Embryonic facial prominence (tissue), 1 donor: ENCODE measurements at regions not wholly inside any gene's neighbourhood (a gene's known extent, or its start where the extent isn't known, plus 50 kb on each side); places are given as distances from the start of the nearest gene placed in this dataset.

ENCODE experiments used
- DNase-seq: peaks from one replicate; pipeline ENCODE4 v3.0.0-alpha.2; 2016; ENCODE audit errors: extremely low spot score

DNA sequence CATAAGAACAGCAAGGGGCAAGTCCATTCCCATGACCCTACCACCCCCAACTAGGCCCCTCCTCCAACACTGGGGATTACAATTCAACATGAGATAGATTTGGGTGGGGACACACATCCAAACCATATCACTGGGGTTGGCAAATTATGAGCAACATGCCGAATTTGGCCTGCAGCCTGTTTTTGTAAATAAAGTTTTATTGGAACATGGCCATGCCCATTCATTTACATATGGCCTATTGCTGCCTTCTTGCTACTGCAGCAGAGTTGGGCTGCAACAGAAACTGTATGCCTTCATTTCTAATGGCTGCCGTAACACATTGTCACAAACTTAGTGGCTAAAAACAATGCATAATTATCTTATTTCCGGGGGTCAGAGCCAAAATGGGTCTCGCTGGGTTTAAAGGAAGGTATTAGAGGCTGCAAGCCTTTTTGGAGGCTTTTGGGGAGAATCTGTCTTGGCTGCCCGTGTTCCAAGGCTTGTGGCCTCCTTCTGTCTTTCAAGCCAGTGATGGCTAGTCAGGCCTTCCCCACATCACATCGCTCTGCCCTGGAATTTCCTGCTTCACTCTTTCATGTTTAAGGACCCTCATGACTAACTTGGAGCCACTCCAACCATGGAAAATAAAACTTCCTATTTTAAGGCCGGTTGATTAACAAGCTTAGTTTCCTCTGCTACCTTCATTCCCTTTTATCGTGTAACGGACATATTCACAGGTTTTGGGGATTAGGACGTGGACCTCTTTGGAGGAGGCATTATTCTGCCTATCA lies 428.5 kb upstream of the PROK2 start:
- DNase-seq, result no peak

DNA sequence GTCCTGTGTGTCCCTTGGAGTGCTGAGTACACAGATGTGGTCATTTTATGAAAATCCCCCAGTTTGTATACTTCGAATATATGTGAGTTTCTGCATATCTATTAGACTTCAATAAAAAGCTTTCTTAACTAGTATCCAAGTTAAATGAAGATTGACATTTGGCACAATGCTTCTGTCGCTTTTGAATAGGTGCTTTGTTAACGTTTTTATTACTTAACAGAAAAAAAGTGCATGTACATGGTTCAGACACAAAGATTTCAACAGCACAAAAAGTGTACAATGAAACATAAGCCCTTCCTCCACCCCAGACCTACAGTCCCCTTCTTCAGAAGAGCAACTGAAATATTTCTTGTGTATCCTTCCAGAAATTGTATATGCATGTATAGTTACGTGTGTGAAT lies 427.4 kb upstream of the PROK2 start:
- no peak for DNase-seq

DNA sequence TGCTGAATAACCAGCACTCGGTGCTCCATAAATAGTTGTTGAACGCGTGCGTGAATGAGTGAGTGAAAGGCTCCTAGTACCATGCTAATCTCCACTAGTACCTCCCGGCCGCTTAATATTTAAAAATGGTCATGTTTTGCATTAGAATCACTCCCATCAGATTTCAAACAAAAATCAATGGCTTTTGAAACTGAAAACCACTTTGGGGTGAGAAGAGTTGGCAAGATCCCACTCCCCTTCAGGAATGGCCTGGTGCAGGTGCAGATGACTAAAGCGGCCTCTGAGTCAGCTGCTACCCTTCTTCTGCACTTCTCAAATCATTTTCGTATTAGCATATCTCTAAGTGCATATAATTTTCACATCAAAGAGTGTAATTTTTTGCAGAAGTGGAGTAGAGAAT lies 425.3 kb upstream of the PROK2 start:
- no peak for DNase-seq

DNA sequence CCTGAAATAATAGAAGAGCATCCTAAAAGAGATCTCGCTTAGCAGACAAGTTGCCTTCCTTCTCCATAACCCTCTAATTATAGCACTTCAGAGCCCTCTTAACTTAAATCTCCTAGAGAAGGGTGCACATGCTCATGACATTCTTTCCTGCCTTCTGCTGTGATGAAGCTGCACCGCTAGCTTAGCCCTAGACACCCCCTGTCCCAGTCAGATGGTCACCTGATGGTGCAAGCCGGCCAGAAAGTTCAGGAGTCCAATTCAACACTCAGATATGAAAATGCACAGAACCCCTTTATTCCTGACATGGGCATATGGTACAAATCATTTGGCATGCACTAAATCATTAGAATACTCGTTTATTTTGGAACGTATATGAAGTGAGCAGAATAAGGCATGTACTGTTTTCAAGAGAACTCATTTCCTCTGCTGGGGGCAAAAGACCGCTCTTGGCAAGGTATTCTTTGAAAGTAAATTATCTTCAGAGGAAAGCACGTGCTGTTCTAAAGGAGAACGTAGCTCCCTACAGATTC lies 420.4 kb upstream of the PROK2 start:
- no peak for DNase-seq

DNA sequence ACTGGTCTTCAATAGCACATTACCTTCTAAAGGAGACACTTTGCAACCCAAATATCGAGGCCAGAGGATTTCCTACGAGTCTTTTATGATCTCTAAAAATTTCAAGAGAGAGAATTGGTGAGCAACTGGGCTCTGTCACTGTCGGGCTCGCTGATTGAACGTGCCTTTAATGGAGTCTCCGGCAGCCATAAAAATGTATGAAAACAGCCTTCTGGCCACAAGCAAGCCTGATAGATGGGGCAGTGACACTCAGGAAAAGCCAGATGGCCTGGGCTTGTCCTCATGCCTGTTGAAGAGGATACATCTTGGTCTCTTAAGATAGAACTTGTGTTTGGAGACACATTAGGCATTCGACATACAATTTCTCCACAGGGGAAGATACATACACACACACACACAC lies 419.5 kb upstream of the PROK2 start:
- no peak for DNase-seq

DNA sequence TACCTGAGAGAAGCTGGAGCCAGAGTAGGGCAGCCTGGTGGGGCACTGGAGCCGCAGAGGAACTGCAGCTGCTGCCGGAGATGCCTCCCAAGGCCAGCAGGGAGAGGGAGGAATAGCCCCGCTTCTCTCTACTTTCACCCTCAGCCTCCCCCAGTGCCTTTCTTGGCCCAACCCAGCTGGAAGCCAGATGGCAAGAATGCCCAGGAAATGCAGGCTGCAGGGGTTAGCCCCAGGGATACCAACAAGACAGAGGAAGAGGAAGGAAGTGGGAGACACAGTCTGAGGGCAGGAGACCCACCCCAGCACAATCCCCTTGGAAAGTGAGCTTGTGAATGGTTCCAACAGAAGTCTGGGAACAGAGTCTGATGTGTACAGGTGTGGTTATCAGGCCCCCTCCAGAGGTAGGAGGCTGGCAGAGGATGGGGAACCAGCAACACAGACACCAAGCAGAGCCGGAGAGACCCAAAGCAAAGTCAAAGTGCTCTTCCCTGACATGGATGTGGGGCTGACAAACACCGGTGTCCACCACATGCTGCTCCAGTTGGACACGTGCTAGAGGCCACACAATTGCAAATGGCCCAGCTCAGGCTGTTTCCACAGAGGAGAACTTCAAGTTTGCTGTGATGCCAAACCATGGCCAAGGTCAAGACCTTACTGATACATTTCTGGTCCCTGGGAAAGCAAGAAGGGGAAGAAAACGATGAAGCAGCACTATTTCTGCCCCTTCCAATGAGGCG lies 418.8 kb upstream of the PROK2 start:
- no peak for DNase-seq

DNA sequence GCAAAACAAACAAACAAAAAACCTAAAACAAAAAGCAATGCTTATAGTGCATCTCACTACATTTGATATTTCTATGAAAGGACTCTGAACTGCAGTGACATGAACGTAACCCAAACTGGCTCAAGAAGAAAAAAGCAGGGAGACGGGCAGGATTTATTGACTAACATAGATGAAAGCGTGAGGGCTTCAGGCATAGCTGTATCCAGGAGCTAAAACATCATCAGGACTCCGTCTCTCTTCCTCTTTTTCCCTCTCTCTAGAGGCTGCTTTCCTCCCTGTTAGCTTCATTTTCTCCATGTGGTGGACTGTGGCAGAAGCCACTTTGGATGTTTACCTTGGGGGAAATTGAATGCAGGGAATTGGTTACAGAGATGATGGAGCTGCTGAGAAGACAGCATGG lies 418.2 kb upstream of the PROK2 start:
- no peak for DNase-seq

DNA sequence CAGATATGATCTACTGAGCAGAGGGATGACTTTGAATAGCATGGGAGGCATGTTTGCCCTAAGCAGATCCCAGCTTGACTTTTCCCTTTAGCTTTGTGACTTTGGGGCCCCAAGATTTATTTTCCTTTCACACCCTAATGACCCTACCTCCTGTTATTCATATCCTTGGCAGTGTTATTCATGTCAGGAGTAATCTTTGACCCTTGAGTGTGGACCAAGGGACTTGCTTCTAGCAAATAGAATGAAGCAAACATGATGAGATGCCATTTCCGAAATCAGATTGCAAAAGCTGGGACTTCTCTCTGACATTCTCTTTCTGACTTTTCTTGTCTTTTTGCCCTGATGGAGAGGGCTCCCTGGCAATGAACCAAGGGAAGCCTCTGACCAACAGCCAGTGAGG lies 415.4 kb upstream of the PROK2 start:
- no peak for DNase-seq

DNA sequence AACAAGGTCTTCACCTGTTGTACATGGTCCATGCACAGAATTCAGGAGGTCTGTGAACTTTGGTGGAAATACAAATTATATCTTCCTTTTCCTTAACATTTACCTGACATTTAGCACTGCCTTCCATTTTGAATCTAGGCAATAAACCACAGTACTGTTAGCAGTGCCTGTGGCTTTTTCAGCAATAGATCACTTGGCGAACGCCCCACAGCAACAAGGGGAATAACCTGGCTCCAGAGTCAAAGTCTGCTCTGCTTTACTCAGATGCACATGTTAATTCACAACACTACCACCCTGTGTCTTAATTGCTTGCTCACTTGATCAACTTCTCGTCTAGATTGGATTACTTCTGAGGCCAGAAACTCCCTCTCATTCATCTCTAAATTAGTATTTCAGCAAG lies 414.6 kb upstream of the PROK2 start:
- no peak for DNase-seq

DNA sequence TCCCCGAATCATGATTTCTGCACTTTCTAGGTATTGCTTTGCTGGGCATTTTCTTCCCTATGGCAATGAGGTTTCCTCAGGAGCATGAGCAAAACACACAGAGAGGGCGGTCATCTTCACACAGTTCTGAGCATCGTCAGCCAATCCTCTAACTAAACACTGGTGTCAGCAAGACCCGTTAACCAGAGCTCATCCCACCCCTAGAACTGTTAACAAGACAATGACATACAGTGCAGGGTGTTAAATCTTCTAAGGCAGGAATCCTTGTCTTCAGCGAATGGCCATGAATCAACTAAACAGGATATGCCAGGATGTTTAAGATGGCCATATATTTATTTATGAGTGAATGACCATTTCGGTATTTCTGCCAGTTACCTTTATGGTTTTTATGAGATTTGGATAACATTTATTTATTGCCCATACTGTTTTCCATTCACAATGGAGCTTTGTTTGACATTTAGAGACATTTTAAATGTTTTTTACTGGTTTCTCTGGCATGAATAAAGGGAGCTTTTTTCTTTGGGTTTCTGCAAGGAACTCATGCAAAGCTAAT lies 411.5 kb upstream of the PROK2 start:
- DNase-seq, result no peak

DNA sequence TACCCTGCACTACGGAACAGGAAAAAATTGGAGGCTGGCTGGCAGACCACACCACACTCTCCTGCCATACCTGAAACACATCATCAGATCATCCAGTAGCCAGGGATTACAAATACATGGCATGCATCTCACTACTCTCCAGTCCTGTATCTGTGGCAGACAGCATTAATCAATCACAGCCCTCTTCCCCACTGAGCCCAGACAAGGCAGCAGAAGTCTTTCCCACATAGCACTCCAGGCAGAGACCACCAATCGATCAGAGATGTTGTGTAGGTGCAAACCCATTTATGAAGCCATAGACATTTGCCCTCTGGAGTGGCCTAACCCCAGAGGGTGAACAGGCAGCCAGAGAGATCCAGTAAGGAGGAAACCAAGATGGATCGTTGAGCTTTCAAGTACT lies 410.9 kb upstream of the PROK2 start:
- DNase-seq, result no peak

DNA sequence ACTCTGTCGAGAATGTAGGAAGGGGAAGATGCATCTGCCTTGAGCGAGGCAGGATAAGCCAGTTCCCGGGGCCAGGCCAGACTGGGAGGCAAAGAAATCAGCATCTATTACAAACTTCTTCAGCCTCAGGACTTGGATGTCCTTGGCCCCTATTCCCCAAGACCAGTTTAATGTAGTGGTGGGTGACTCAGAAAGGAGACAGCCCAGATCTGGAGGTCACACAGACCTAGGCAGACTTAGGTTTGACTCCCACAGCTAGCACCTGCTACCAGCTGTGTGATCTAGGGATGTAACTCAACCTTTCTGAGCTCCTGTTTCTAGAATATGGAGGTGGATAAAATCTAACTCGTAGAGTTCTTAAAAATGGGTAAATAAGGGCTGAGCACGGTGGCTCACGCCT lies 409.5 kb upstream of the PROK2 start:
- no peak for DNase-seq

DNA sequence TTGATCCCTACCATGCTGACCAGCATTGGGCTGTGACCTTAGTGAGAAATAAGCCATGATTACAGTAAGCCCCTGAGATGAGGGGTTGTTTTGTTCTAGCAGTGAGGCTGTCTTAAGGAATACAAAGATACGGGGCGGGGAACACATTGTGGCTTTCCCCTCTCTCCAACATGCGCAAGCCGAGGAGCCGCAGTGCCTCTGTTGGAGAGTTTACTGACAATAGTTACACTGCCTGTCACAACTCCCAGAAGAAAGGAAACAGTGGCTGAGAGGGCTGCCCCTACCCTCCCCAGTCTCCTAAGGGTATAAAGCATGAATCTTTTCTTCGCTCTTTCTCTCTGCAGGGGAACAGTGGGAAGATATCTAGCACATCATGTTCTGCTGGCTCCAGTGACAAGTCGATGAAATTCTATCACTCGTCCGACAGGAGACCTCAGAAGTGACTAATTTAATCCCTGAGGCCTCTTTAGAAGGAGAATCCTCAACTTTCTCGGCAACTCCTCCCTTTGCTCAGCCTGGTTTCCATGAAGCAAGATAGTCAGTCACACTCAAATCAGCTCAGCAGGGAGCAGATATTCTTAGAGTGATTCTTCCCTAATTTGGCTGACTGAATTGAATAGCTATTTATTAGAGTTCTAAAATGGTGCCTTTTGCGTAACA lies 409.0 kb upstream of the PROK2 start:
- DNase-seq, result no peak

DNA sequence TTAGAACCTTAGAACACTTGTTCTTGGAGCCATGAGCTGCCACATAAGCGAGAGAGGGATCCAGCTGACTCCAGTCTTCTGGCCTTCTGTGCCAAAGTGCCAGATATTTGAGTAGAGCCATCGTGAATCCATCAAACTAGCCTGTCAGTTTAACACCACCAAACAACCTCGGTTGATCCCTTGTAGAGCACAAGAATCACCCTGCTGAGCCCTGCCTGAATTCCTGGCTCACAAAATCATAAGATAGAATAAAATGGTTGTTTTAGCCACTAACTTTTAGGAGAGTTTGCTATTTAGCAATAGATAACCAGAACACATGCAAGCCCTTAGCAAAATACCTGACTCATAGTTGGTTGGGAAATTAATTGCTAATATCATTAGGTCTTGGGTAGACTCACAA lies 407.6 kb upstream of the PROK2 start:
- DNase-seq, result no peak

DNA sequence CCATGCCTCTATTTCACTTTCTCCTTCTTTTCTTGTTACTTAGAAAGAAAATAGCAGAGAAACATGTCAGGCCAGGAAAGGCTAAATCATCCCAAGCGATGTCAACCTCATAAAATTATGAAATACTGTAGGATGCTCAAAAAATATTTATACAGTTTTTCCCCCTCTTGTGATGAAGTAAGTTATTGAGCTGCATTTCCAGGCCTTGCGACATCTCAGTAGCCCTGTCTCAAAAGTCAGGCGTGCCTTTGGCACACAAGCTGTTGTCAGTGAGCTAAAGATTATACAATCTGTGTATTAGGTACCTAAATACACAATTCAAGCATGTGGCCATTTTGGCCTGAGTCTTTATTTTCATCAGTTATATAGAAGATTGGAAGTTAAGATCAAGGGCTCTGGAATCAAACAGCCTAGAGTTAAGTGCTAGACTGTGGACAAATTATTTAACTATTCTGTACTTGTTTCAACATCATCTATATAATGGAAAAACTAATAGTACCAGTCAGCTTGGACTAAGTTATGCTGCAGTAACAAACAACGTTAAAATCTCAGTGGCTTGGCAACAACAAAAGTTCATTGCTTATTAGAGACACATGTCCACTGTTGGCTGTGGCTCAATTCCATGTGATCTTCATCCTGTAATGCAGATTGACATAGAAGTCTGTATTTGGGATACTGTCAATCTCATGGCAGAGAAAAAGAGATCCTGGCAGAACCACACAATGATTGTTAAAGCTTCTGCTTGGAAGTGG lies 406.4 kb upstream of the PROK2 start:
- no peak for DNase-seq

DNA sequence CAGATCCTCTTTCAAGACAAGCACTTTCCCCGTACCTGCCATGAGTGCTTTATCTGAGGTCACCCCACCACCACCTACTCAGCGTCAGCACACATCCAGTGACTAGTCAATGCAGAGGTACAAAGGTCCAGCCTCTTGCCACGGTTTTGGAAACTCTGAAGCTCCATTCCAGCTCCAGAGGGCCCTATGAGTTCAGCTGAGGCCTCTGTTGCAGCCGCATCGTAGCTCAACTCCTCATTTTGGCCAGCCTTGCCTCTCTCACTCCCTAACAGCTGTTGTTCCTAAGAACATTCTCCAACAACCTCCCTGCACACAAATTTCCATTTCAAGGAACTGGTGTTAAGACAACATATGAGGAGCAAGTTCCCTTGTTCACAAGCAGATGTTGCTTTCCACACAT lies 405.1 kb upstream of the PROK2 start:
- no peak for DNase-seq

DNA sequence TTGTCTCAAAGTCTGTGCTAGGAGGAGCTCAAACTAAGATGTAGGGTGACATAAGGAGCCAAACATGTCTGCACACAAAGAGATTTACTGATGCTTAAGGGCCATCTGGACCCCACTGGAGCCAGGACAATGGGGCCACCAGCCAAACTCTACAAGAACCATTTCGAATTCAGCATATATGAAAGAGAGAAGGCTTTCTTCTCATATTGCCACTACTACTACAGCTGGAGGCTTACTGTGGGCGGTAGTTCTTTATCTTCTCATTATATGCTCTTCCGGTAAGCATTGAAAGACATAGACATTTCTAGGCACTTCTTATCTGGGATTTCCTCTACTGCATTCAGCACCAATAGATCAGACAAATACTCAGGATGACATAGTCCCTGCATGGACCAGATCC lies 404.4 kb upstream of the PROK2 start:
- DNase-seq, result no peak

DNA sequence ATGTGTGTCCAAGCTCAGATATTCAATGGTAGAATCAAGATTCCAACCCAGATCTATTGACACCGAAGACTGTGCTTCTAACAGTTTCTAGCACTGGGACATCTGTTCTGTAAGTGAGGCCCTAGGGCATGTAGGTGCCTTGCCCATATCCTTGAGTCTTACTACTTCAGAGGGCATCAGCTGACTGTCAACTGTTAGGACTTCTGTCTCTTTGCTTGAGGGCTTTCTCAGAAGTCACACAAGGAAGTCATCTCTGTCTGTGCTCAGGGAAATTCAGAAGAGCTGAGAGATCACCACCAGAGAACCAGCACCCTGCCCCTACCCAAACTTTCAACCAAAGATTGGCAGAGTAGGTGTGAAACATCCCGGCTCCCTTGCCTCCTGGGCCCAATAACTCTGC lies 403.6 kb upstream of the PROK2 start:
- no peak for DNase-seq

DNA sequence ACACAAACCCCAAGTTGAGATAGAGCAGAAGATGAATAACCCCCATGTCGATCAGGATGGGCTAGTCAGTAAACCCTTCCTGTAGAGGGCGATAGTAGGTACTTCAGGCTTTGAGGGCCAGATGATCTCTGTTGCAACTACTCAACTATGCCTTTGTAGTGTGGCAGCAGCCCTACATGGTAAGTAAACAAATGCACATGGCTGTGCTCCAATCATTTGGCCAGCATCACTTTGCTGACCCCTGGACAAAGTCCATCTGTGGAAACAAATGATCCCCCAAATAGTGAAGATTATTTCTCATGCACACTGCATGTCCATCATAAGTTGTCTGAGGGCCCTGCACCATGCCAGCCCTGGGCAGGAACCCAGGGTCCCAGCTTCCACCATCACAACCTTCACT lies 402.2 kb upstream of the PROK2 start:
- no peak for DNase-seq

DNA sequence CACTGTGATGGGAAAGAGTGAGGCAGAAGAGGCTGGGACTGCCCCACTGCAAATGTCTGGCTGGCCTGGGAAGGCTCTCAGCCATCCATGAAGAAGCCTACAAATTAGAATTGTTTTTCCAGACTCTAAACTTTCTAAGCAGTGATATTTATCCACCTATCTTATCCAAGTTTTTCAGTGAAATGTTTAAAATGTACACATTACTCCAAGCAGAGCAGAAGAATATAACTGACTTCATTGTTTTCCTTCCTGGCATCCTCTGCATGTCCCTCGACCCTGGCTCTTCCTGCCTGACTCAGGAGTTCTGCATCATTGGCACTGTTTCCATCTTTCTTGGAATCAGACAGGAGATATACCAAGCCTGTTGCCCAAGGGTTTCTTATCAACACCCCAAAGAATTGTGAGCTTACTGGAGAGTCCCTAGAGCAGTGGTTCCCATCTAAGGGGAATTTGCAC lies 401.5 kb upstream of the PROK2 start:
- DNase-seq, result no peak

DNA sequence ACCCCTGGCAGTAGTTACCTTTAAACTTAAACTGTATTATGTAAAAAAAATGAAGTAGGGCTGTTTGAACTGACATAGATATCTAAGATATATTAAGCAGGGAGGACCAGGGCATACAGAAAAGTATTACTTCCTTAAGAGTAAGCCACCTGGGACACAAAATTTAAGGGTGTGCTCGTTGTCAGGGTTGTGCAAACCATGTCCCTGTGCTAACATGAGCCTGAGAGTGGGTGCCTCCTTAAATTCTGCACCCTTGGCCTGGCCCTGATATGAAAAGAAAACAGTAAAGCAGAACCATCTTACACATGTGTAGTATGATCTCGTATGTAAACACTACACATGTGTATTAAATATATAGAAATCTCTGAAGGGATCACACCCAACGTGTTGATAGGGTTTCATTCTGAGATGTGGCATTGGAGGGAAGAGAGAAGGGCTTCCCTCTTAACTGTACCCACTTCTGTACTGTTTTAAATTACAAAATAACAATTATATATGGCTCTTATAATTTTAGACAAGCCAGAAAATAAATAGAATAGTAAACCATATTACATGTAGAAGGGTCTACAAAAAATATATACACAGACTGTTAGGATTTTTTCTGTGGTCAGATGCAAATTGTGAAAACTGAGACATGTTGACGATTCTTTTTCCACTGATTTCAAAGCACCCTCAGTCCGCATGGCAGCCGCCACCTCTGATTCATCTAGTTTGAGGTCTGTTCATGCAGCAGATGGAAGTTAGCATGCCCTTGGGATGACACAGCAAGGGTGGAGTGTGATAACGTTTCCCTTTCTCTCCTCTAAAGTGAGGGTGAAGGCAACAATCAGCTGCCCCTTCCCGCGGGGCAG lies 400.8 kb upstream of the PROK2 start:
- no peak for DNase-seq
